ENCODE measurements at regions not wholly inside any gene's neighbourhood (a gene's known extent, or its start where the extent isn't known, plus 50 kb on each side); places are given as distances from the start of the nearest gene placed in this dataset.

DNA sequence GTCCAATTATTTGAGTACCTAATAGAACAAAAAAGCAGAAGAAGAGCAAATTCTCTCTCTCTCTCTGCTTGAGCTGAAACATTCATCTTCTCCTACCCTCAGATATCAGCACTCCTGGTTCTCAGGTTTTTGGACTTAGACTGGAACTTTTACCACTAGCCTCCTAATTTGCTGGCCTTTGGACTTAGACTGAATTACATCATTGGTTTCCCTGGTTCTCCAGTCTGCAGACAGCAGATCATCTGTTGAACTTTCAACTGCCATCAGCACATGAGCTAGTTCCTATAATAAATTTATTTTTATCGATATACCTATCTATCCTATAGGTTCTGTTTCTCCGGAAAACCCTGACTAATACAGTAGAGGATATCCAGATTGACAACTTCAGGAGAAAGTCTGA is 208.9 kb upstream of the GAS1 start:
- ChIA-PET CTCF (no interaction called here), POLR2A (ENCODE audit: unreplicated experiment) (no interaction called here)
- Histone ChIP-seq H3K27me3 (ENCODE audit: low read length) (no peaks in the 10 kb centered on the region), H3K4me2 (ENCODE audit: low read length) (no peak overlapping the region), H3K4me3 (ENCODE audit: low read length) (no peak overlapping the region), H3K36me3 (ENCODE audit: low read depth, low read length) (no peaks in the 10 kb centered on the region), H2AFZ (ENCODE audit: low read length) (no peak overlapping the region), H3K9me2 (replicated peaks; ENCODE audit: low read length) (no peaks in the 10 kb centered on the region), H3K9ac (ENCODE audit: low read length) (no peak overlapping the region), H3K27ac (ENCODE audit: low read length) (no peak overlapping the region), H3K4me1 (ENCODE audit: insufficient read depth, low read length) (no peaks in the 10 kb centered on the region), H3K9me3 (ENCODE audit: low read length) (no peaks in the 10 kb centered on the region), H4K20me1 (ENCODE audit: low read length) (no peaks in the 10 kb centered on the region), H3F3A (ENCODE audit: low read length, unreplicated experiment) (no peaks in the 10 kb centered on the region), H3K79me2 (ENCODE audit: low read length) (no peaks in the 10 kb centered on the region)
- intact Hi-C loops (cut with micrococcal nuclease): no loop called here
- BruUV-seq (replicated peaks): no TSS peak
- DNase-seq (no peak), ATAC-seq (no peak)
- TF ChIP-seq EZH2phosphoT487 (IDR thresholded peaks at IDR 0.05; ENCODE audit: borderline replicate concordance, low read length) (no peak), EZH2 (IDR thresholded peaks at IDR 0.05; ENCODE audit: low read length, unreplicated experiment) (no peak)

DNA sequence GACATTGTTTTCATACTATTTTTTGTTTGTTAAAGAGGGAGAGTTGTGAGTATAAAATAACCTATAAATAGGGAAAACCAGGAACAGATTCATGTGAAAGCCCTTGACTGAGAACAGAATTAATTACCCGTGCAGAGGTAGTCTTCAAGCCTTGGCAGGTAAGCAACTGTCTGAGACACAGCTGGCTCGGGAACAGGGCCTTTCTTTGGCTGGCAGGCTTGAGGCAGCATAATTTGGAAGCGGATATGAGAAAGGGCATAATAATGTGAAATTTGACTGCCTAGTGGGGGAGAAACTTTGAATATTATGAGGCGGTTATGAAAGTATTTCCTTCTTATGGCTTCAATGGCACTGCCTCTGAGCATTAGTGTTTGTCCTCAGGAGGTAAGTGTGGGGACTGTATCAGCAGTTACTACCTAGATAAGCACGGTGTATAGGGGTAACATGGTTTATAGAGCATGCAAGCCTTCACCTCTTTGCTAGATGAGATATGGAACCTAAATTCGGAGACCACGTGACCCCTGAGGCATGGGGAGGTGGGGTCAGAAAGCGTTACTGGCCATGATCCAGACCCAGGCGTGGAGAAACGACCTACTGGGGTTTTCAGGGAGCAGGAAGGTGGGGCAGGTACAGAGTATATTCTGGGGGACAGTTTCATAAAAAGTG is 210.2 kb upstream of the GAS1 start:
- Histone ChIP-seq H3K79me2 (ENCODE audit: low read length) (no peaks in the 10 kb centered on the region), H2AFZ (ENCODE audit: low read length) (no peak overlapping the region), H3K9me3 (ENCODE audit: low read length) (no peaks in the 10 kb centered on the region), H3K36me3 (ENCODE audit: low read depth, low read length) (no peaks in the 10 kb centered on the region), H3K4me3 (ENCODE audit: low read length) (no peak overlapping the region), H3K9ac (ENCODE audit: low read length) (no peak overlapping the region), H3K9me2 (replicated peaks; ENCODE audit: low read length) (no peaks in the 10 kb centered on the region), H3K27me3 (ENCODE audit: low read length) (no peaks in the 10 kb centered on the region), H3K27ac (ENCODE audit: low read length) (no peak overlapping the region), H3K4me2 (ENCODE audit: low read length) (no peak overlapping the region), H3F3A (ENCODE audit: low read length, unreplicated experiment) (no peaks in the 10 kb centered on the region), H3K4me1 (ENCODE audit: insufficient read depth, low read length) (no peaks in the 10 kb centered on the region), H4K20me1 (ENCODE audit: low read length) (no peaks in the 10 kb centered on the region)
- ATAC-seq (no peak), DNase-seq (no peak)
- ChIA-PET POLR2A (ENCODE audit: unreplicated experiment) (no interaction called here), CTCF (no interaction called here)
- no peak for TF ChIP-seq EZH2 (IDR thresholded peaks at IDR 0.05; ENCODE audit: low read length, unreplicated experiment)
- TF ChIP-seq, protein P1, sequence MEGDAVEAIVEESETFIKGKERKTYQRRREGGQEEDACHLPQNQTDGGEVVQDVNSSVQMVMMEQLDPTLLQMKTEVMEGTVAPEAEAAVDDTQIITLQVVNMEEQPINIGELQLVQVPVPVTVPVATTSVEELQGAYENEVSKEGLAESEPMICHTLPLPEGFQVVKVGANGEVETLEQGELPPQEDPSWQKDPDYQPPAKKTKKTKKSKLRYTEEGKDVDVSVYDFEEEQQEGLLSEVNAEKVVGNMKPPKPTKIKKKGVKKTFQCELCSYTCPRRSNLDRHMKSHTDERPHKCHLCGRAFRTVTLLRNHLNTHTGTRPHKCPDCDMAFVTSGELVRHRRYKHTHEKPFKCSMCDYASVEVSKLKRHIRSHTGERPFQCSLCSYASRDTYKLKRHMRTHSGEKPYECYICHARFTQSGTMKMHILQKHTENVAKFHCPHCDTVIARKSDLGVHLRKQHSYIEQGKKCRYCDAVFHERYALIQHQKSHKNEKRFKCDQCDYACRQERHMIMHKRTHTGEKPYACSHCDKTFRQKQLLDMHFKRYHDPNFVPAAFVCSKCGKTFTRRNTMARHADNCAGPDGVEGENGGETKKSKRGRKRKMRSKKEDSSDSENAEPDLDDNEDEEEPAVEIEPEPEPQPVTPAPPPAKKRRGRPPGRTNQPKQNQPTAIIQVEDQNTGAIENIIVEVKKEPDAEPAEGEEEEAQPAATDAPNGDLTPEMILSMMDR (conservative IDR thresholded peaks at IDR 0.05; ENCODE audit: low read depth, low read length): no peak
- TF ChIP-seq EZH2phosphoT487 (IDR thresholded peaks at IDR 0.05; ENCODE audit: borderline replicate concordance, low read length): no peak
- intact Hi-C loops (cut with micrococcal nuclease): no loop called here
- BruUV-seq (replicated peaks): no TSS peak

DNA sequence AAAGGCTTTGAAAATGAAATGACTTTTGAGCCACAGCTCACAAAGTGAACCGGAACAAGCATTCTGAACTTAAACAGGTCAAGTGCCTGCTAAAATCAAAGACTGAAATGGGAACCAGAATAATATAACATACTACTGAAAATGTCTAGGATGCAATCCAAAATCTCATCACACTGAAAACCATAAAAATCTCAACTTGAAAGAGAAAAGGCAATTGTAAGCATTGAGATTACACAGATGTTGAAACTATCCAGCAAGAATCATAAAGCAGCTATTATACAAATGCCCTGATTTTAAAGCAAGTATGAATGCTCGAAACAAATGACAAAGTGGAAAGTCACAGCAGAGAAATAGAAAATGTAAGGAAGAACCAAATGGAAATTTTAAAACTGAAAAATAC is 211.5 kb upstream of the GAS1 start:
- Histone ChIP-seq H3K4me2 (ENCODE audit: low read length) (no peak overlapping the region), H2AFZ (ENCODE audit: low read length) (no peak overlapping the region), H3K36me3 (ENCODE audit: low read depth, low read length) (no peaks in the 10 kb centered on the region), H4K20me1 (ENCODE audit: low read length) (no peaks in the 10 kb centered on the region), H3K79me2 (ENCODE audit: low read length) (no peaks in the 10 kb centered on the region), H3K9ac (ENCODE audit: low read length) (no peak overlapping the region), H3K4me3 (ENCODE audit: low read length) (no peak overlapping the region), H3K27ac (ENCODE audit: low read length) (no peak overlapping the region), H3K9me3 (ENCODE audit: low read length) (no peaks in the 10 kb centered on the region), H3F3A (ENCODE audit: low read length, unreplicated experiment) (no peaks in the 10 kb centered on the region), H3K4me1 (ENCODE audit: insufficient read depth, low read length) (no peaks in the 10 kb centered on the region), H3K9me2 (replicated peaks; ENCODE audit: low read length) (no peaks in the 10 kb centered on the region), H3K27me3 (ENCODE audit: low read length) (no peaks in the 10 kb centered on the region)
- DNase-seq (no peak), ATAC-seq (no peak)
- intact Hi-C loops (cut with micrococcal nuclease): no loop called here
- no TSS peak for BruUV-seq (replicated peaks)
- ChIA-PET CTCF (no interaction called here), POLR2A (ENCODE audit: unreplicated experiment) (no interaction called here)
- TF ChIP-seq, protein P1 (conservative IDR thresholded peaks at IDR 0.05; ENCODE audit: low read depth, low read length): no peak
- TF ChIP-seq EZH2phosphoT487 (IDR thresholded peaks at IDR 0.05; ENCODE audit: borderline replicate concordance, low read length) (no peak), EZH2 (IDR thresholded peaks at IDR 0.05; ENCODE audit: low read length, unreplicated experiment) (no peak)

Measured in PC-3 (cell line).